Neural cell (in vitro differentiated cells): ENCODE measurements at regions not wholly inside any gene's neighbourhood (a gene's known extent, or its start where the extent isn't known, plus 50 kb on each side); places are given as distances from the start of the nearest gene placed in this dataset.

Source experiments
- H2AFZ ChIP-seq: fragments of 200-600, 300-800 bp; sonication (generic), shearing (Covaris generic); 2 replicates; pipeline ENCODE4 v1.6.0; 2014; ENCODE audit warnings: low read depth, mild to moderate bottlenecking, antibody characterized with exemption, low read length, moderate library complexity
- H3F3A ChIP-seq: fragments of 200-600 bp; shearing (Covaris generic); 2 replicates; pipeline ENCODE4 v1.6.1; 2016; ENCODE audit warnings: mild to moderate bottlenecking, moderate library complexity, mixed read lengths, antibody characterized with exemption, low read length; ENCODE audit not compliant: insufficient read depth, poor library complexity, severe bottlenecking
- H3K27ac ChIP-seq: fragments of 200-600, 300-800 bp; sonication (generic), shearing (Covaris generic); 2 replicates; pipeline ENCODE4 v1.5.1; 2014; ENCODE audit warnings: mild to moderate bottlenecking, low read length, moderate library complexity
- H3K27me3 ChIP-seq: fragments of 300-800, 200-600 bp; sonication (generic), shearing (Covaris generic); 2 replicates; pipeline ENCODE4 v1.6.0; 2014; ENCODE audit warnings: mild to moderate bottlenecking, low read depth, low read length, moderate library complexity; ENCODE audit not compliant: insufficient read depth
- H3K36me3 ChIP-seq: fragments of 300-800, 200-600 bp; sonication (generic), shearing (Covaris generic); 2 replicates; pipeline ENCODE4 v1.5.1; 2014; ENCODE audit warnings: mild to moderate bottlenecking, antibody characterized with exemption, low read length, moderate library complexity; ENCODE audit not compliant: insufficient read depth
- H3K4me2 ChIP-seq: fragments of 300-800, 200-600 bp; sonication (generic), shearing (Covaris generic); 2 replicates; pipeline ENCODE4 v1.6.0; 2014; ENCODE audit warnings: mild to moderate bottlenecking, low read length
- H3K4me3 ChIP-seq: fragments of 300-800, 200-600 bp; sonication (generic), shearing (Covaris generic); 2 replicates; pipeline ENCODE4 v1.5.1; 2014; ENCODE audit warnings: mild to moderate bottlenecking, low read length, moderate library complexity
- H3K79me2 ChIP-seq: fragments of 200-600 bp; shearing (Covaris generic); replicated peaks from 2 replicates; pipeline ENCODE4 v1.6.0; 2014; ENCODE audit warnings: mild to moderate bottlenecking, low read length, moderate library complexity; ENCODE audit not compliant: insufficient read depth
- H3K9ac ChIP-seq: fragments of 300-800, 200-600 bp; sonication (generic), shearing (Covaris generic); 2 replicates; pipeline ENCODE4 v1.6.1; 2016; ENCODE audit warnings: mild to moderate bottlenecking, low read length, mixed read lengths
- H3K9me2 ChIP-seq: fragments of 200-600 bp; shearing (Covaris generic); 2 replicates; pipeline ENCODE4 v1.6.1; 2016; ENCODE audit warnings: mild to moderate bottlenecking, low read length, mixed read lengths; ENCODE audit not compliant: insufficient read depth
- H3K9me3 ChIP-seq: fragments of 200-600, 300-800 bp; sonication (generic), shearing (Covaris generic); 2 replicates; pipeline ENCODE4 v1.6.1; 2016; ENCODE audit warnings: mild to moderate bottlenecking, mixed run types, low read length, moderate library complexity, mixed read lengths
- H4K20me1 ChIP-seq: fragments of 200-600 bp; shearing (Covaris generic); 2 replicates; pipeline ENCODE4 v1.6.1; 2016; ENCODE audit warnings: mild to moderate bottlenecking, mixed run types; ENCODE audit not compliant: insufficient read depth
- CTCF ChIP-seq: fragments of 450-650 bp; IDR thresholded peaks from 2 replicates; pipeline ENCODE4 v1.5.1; 2014; ENCODE audit warnings: antibody characterized with exemption, mild to moderate bottlenecking, moderate library complexity; ENCODE audit not compliant: poor library complexity, severe bottlenecking
- EP300 ChIP-seq: fragments of 450-650 bp; conservative IDR thresholded peaks from 2 replicates; pipeline ENCODE4 v1.6.1; 2014; ENCODE audit warnings: antibody characterized with exemption, mild to moderate bottlenecking, moderate library complexity; ENCODE audit not compliant: poor library complexity, severe bottlenecking
- EZH2 ChIP-seq: fragments of 200-600, 300-800 bp; shearing (Covaris generic), sonication (generic); IDR thresholded peaks from 2 replicates; pipeline ENCODE4 v1.6.1; 2014; ENCODE audit warnings: antibody characterized with exemption, low read length, borderline replicate concordance, mild to moderate bottlenecking; ENCODE audit not compliant: insufficient read depth, poor library complexity, severe bottlenecking
- MXI1 ChIP-seq: fragments of 450-650 bp; conservative IDR thresholded peaks from 2 replicates; pipeline ENCODE4 v1.6.1; 2014; ENCODE audit warnings: antibody characterized with exemption, mild to moderate bottlenecking; ENCODE audit not compliant: poor library complexity, severe bottlenecking
- POLR2AphosphoS5 ChIP-seq: IDR thresholded peaks from 2 replicates; pipeline ENCODE4 v1.6.1; 2012
- RAD21 ChIP-seq: fragments of 450-650 bp; conservative IDR thresholded peaks from 2 replicates; pipeline ENCODE4 v1.6.1; 2014; ENCODE audit warnings: antibody characterized with exemption, mild to moderate bottlenecking, moderate library complexity
- REST ChIP-seq: IDR thresholded peaks from 2 replicates; pipeline ENCODE4 v1.6.1; 2012; ENCODE audit warnings: borderline replicate concordance
- SMC3 ChIP-seq: fragments of 450-650 bp; conservative IDR thresholded peaks from 2 replicates; pipeline ENCODE4 v1.6.1; 2014; ENCODE audit warnings: antibody characterized with exemption, mild to moderate bottlenecking, moderate library complexity; ENCODE audit not compliant: poor library complexity
- TAF1 ChIP-seq: IDR thresholded peaks from 2 replicates; pipeline ENCODE4 v1.6.1; 2012; ENCODE audit warnings: low read depth

- Histone ChIP-seq H3K9me3 (no peaks in the 10 kb centered on the region), H4K20me1 (no peaks in the 10 kb centered on the region), H3K4me3 (no peak overlapping the region), H3K9ac (no peak overlapping the region), H3K27ac (no peak overlapping the region), H3F3A (no peaks in the 10 kb centered on the region), H3K9me2 (no peaks in the 10 kb centered on the region), H3K36me3 (no peaks in the 10 kb centered on the region), H3K4me2 (no peak overlapping the region), H2AFZ (no peak overlapping the region), H3K79me2 (no peaks in the 10 kb centered on the region), H3K27me3 (no peaks in the 10 kb centered on the region)
- peak; percentile 17 for TF ChIP-seq SMC3
- peak; percentile 36 for TF ChIP-seq CTCF
- TF ChIP-seq RAD21, result peak; percentile 38
- no peak for TF ChIP-seq REST
- TF ChIP-seq TAF1, result no peak
These were observed 607.6 kb downstream of the FGF9 start for GRCh38 chr13:22278336-22278929.

GRCh38 chr13:22285867-22286266 lies 615.0 kb downstream of the FGF9 start:
- no peak overlapping the region for H3K4me3 ChIP-seq
- H3K4me2 ChIP-seq, result no peak overlapping the region
- H2AFZ ChIP-seq, result no peak overlapping the region
- no peaks in the 10 kb centered on the region for H3K27me3 ChIP-seq
- no peaks in the 10 kb centered on the region for H3K79me2 ChIP-seq
- H4K20me1 ChIP-seq, result no peaks in the 10 kb centered on the region
- no peaks in the 10 kb centered on the region for H3K9me2 ChIP-seq
- H3K9me3 ChIP-seq, result no peaks in the 10 kb centered on the region
- H3K27ac ChIP-seq, result no peak overlapping the region
- no peaks in the 10 kb centered on the region for H3F3A ChIP-seq
- no peaks in the 10 kb centered on the region for H3K36me3 ChIP-seq
- TF ChIP-seq EP300 (no peak), EZH2 (no peak), CTCF (no peak), POLR2AphosphoS5 (no peak), TAF1 (no peak), MXI1 (no peak), RAD21 (no peak), SMC3 (no peak), REST (no peak)
- no peak overlapping the region for H3K9ac ChIP-seq
